Daoy (cell line): ENCODE measurements at regions not wholly inside any gene's neighbourhood (a gene's known extent, or its start where the extent isn't known, plus 50 kb on each side); places are given as distances from the start of the nearest gene placed in this dataset.

Experiments
- DNase-seq: peaks from one replicate; pipeline ENCODE4 v3.0.0-alpha.2; 2015; ENCODE audit warnings: low read depth

- DNase-seq = no peak
Measured at GRCh38 chr6:87851674-87852299, 149.8 kb upstream of the AKIRIN2 start.

- DNase-seq = no peak
Measured at GRCh38 chr6:87848616-87849015, 146.6 kb upstream of the AKIRIN2 start.

GRCh38 chr6:87847830-87848210, 145.8 kb upstream of the AKIRIN2 start:
- DNase-seq = no peak

DNA sequence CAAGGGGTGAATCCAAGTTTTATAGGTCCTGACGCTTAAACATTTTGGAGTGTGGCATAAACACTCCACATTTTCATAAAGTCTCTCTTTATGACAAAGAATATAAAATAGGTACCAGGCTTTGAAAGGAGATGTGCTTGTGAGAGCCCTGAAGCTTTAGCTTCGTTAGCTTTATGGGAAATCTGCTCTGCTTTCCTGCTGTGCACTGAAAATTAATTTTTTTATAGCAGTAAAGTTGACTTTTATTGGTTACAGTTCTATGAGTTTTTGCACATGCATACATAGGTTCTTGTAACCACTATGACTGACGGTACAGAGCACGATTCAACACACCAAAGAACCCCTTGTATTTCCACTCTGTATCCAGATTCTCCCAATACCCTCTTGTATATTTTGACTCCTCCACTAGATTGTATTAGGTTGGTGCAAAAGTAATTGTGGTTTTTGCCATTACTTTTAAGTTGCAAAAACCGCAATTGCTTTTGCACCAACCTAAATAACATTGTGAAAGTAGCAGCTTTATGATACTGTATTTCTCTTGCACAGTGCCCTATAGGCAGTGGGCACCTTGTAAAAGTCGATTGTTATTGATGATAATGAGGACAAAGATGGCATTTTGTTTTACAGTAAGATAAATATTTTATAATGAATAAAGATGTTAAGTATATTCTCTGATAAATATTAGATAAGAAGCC, 145.2 kb upstream of the AKIRIN2 start:
- no peak for DNase-seq

DNA sequence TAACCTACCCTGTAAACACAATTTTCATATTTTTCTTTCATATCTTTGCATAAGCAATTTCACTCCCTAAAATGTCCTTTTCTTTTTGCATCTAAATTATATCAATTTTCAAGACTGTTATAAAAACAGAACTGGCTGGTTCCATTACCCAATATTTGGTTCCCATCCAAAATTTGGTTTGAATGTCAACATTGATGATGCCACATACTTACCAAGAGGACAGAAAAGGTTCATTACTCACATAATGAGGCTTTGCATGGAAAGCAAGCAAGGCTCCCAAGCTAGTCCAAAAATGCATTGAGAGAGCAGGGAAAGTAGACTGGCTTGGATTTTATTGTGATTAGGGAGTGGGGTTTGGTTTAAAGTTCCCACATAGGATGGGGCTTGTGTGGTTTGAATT, 144.4 kb upstream of the AKIRIN2 start:
- no peak for DNase-seq

GRCh38 chr6:87840324-87840723, 138.3 kb upstream of the AKIRIN2 start:
- DNase-seq = no peak

GRCh38 chr6:87837876-87838275, 135.8 kb upstream of the AKIRIN2 start:
- no peak for DNase-seq

DNA sequence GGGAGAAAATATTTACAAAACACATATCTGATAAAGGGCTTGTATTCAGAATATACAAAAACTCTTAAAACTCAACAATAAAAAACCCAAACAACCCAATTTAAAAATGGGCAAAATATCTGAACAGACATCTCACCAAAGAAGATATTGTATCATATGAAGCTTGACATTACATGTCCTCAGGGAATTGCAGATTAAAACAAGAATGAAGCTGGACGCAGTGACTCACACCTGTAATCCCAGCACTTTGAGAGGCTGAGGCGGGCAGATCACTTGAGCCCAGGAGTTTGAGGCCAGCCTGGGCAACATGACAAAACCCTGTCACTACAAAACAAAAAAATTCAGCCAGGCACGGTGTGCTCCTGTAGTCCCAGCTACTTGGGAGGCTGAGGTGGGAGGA, 135.4 kb upstream of the AKIRIN2 start:
- no peak for DNase-seq

DNA sequence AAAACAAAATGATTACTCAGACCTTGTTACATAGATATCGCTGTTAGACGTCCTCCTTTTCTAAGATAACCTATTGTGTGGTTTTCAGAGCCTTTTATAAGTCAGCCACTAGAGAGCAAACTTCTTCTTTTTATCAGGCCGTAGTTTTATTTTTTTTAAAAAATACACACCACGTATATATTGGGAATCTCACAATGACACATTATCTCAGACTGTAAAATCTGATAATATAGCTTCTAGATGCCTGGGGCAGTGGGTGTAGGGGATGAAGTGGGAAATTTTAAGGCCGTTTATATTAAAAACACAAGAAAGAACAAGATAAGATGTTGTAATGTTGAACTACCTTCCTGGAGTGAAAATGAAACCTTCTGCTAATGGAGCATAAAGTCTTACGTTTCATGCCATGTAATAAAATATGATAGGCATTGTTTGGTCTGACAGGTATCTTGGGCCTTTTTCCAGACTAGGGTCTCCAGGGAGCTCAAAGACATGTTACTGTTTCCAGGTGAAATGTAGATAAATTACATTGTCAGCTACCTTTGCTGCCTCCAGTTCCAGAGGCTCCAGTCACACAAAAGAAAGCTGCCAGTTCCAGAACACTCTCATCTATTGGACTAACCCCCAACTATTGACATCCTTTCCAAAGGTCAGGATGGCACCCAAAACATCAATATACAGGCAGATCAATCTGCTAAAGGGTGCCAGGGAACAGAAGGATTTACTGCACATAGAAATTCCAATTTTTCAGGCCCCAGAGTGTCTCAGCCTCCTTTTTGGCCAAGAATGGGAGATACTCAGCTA, 130.2 kb upstream of the AKIRIN2 start:
- no peak for DNase-seq

DNA sequence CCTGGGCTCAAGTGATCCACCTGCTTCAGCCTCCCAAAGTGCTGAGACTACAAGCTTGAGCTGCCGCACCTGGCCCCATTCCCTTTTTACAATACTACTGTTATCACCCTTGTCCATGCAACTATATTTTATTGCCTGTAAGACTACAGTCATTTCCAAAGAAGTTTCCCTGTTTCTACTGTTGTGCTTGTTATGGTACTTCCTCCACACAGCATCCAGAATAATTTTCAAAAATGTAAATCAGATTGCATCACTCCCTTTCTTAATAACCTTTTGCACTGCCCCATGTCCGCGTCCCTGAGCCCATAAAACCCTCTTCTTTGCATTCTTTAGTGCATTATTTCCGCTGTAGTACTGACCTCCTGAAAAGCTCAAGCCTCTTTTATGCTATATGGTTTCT, 128.9 kb upstream of the AKIRIN2 start:
- no peak for DNase-seq

DNA sequence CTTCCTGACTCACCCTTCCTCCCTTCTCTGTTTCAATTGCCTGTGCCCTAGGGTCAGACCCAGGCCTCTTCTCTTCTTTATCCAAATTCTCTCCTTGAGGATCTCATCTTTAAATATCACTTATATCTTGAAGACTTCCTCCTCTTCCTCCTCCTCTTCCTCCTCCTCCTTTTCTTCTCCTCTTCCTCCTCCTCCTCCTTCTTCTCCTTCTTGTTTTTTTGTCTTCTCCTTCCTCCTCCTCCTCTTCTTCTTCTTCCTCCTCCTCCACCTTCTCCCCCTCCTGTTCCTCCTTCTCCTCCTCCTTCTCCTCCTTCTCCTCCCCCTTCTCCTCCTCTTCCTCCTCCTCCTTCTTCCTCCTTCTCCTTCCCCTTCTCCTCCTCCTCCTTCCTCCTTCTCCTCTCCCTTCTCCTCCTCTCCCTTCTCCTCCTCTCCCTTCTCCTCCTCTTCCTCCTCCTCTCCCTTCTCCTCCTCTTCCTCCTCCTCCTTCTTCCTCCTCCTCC, 127.6 kb upstream of the AKIRIN2 start:
- no peak for DNase-seq

- DNase-seq = no peak
Measured at GRCh38 chr6:87828044-87828443, 126.0 kb upstream of the AKIRIN2 start.

DNA sequence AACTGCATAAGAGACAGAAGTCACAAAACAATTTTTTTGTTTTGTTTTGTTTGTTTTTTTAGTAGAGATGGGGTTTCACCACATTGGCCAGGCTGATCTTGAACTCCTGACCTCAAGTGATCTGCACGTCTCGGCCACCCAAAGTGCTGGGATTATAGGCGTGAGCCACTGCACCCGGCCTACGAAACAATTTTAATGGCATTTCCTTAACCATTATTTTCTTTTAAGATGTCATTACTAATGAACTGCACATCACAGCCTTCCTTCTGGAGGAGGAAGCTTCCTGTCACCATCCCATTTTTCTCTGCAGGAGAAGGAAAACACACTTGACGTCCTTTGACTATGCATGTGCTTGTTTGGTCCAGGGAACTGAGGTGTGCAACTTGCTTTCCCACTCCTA, 125.3 kb upstream of the AKIRIN2 start:
- DNase-seq = no peak

DNA sequence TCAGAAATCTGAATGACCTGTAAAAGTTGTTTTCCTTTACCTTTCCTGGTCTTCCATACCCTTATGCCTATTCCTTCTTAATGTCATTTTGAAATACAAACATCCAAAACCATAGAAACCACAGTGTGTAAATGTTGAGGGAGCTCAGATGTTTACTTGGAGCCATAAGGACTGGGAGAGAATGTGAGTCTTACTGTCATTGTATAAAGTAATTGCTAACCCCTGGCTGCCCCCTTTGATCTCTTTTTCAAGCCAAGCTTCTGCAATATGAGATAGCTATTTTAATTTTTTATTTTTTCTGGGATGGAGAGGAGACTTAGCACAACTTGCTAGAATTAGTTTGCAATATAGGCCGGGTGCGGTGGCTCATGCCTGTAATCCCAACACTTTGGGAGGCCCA, 124.4 kb upstream of the AKIRIN2 start:
- DNase-seq = no peak

DNA sequence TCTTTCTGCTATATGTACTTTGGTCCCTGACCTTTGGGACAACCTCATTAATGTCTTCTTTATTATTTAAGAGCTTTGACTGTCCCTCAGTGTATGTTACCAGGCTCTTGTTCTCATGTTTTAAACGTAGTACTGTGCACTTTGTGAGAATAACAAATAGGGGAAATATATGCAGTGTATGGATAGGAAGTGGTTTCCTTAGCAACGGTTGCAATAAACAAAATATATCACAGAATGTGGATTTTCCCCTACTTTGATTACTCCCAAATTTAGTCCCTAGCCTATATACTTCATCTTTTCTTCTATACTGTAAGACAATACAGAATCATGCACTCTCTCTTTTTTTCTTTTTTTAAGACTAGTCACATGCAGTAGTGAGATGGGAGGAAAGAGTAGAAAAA, 123.8 kb upstream of the AKIRIN2 start:
- no peak for DNase-seq

DNA sequence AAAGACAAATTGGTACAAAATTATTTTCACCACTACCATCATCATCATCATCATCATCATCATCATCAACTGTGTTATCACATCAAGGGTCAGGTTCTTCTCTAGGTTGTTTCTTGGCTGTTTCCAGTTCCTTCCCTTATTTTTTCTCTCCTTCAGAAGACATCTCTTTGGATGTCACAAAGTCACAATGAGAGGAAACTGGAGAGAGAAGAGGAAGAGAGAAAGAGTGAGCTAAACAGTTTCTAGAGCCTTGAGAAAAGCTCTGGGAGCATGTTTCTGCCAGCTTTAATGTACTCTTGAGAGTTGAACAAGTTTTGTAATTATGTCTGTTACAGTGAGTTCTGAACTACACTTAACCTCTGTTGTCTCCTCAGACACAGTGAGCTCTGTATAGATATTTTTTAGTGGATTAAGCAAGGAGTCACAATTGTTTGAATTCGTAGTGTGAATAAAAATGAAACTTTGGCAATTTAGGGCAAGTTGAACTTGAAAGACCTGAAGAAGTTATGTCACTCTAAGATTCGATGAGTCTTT, 123.0 kb upstream of the AKIRIN2 start:
- no peak for DNase-seq

GRCh38 chr6:87822011-87822410, 120.0 kb upstream of the AKIRIN2 start:
- DNase-seq = no peak

DNA sequence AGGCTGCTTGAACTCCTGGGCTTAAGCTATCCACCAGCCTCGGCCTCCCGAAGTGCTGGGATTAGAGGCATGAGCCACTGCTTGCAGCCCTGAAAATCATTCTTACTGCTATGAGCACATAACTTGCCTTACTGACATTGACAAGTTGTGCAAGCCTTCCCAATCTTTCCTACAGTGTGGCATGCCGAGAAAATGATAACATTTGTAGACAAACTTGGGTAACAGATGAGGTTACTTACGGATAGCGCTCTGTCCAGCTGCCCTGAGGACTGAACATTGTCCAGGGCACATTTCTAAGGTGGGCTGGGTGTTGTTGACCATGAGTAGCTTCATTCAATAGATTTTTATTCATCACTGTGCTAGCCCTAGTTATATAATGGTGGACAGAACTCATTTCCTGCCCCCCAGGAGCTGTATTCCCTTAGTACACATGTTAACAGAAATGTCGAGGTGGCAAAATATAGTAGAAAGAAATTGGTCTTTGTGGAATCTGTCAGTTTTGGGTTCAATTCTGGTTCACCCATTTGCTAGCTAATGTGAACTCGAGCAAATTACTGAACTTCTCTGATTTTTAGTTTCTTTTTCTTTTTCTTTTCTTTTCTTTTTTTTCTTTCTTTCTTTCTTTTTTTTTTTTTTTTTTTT, 118.4 kb upstream of the AKIRIN2 start:
- DNase-seq = no peak

DNA sequence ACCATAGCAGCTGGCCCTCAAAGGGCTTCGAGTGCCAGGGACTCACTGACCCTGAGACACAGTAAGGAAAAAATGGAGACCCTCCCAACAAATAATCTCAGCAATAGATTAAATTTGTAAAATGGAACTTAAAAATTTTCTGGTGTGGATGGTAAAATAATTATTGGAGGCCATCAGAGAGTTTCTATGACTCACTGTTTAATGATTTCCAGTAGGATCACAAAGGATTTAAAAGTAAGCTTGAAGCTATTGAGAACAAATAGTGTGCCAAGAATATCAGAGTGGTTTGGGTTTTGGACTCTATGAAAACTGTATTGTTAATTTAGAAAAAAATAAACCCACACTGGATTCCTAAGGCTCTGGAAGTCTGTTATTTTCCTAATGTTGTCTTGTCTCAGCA, 115.2 kb upstream of the AKIRIN2 start:
- DNase-seq = no peak

DNA sequence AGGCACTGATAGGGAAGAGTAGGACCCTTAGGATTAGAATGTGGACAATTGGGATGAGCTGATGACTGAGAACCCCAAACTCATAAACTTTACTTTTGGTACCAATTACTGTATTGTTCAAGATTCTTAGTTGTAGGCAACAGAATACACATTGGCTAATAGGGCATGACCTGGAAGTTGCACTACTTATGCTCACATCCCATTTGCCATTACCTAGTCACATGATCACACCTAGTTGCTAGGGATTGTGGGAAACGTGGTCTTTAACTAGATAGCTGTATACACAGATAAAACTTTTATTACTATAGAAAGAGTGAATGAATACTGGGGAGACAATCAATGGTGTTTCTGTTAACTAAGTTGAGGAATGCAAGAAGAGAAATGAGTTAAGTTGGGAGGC, 113.4 kb upstream of the AKIRIN2 start:
- DNase-seq = no peak

DNA sequence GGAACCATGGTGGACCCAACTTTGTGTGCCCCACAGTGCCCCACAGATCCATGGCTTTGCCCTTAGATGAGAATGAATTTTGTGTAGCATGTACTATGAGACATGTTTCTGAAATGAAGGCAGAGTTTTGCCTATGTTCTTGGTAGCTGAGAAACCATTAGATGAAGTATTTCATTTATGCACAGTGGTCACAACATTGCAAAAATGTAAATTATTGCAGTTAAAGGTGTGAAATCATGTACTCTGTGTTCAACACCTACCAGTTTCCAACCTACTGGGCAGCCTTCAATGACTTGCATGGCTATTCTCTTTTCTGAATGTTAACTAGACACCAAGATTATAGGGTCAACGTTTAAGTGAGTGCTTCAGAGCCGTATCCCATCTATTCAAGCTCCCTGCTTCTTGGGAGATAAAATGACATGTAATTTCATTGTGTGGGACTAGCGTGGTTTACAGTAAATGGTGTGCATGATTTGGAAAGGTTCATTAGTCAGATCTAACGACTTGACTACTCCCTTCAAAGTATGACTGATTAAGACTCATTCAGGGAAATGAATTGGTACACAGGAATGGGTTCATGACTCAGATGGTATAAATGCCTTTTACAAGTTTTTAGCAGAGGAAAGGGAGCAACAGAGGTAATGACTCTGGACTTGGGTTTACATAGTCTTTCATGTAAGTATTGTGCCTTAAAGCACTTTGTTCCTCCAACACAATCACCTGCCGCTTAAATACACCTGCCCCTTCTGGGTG, 106.1 kb upstream of the AKIRIN2 start:
- peak; percentile 56 for DNase-seq
